ENCODE measurements at regions not wholly inside any gene's neighbourhood (a gene's known extent, or its start where the extent isn't known, plus 50 kb on each side); places are given as distances from the start of the nearest gene placed in this dataset.

DNA sequence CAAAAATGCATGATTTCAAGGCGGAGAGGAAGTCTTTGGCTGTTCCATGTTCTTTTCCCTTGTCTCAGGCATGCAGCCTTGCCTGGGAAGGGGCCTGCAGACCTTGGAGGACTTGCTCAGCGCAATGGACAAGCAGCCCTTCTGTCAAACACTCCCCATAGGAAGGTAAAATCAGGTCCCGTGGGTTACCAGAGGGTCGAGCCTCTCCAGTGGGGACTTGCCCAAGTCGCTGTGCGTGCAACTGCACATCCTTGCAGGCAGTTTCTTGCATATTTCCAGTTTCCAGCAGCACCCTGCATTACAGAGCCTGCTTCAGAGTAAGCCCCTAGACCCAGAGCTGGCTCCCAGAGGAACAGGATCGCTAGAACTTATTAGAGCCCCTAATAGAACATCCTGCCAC, 75.5 kb upstream of the KLF13 start:
- Histone ChIP-seq H3K4me3 (ENCODE audit: low read depth in 1 of 5, low read length in 5 of 5) (no peak overlapping the region), H3K27me3 (ENCODE audit: control insufficient read depth in 5 of 5, insufficient read depth in 4 of 5, low read length in 5 of 5) (peaks cover 0 to 4% (median 0%) of the 10 kb centered on the region in 5 donors), H3K36me3 (ENCODE audit: control insufficient read depth in 5 of 5, insufficient read depth in 5 of 5, low read length in 5 of 5) (no peaks in the 10 kb centered on the region), H3K9me3 (ENCODE audit: control insufficient read depth in 5 of 5, low read length in 5 of 5) (no peaks in the 10 kb centered on the region), H3K4me1 (ENCODE audit: control insufficient read depth in 5 of 5, insufficient read depth in 5 of 5, low read length in 5 of 5) (peaks cover 0 to 7% (median 3%) of the 10 kb centered on the region in 5 donors), H3K27ac (ENCODE audit: low read depth, low read length) (no peak overlapping the region), H3K9ac (ENCODE audit: low read length in 5 of 5) (no peak overlapping the region)

DNA sequence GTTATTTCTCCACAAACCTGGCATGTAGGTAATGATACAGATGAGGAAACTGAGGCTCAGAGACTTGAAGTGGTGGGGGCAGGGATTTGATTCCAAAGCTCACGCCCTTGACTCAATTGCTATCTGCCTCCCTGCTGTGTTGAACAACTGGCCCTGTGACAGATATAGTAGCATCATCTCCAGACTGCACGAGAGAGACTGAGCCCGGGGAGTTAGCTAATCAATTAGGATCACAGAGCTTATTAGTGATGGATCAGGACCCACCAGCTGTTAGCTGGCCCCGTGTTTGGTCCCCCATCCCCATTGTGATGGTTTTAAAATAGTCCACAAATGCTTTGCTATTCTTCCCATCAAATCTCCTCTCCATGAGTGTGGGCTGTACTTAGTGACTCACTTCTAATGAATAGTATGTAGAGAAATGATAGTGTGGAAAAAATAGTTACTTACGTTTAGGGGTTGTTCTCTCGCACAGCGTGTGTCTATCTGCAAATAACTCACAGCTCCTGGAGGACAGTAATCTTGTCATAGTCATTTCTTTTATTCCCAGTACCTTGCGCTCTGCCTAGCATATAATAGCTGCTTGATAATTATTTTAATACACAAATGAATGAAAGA, 74.4 kb upstream of the KLF13 start:
- H3K4me1 ChIP-seq (ENCODE audit: control insufficient read depth in 5 of 5, insufficient read depth in 5 of 5, low read length in 5 of 5), result peaks cover 0 to 10% (median 3%) of the 10 kb centered on the region in 5 donors
- no peaks in the 10 kb centered on the region for H3K36me3 ChIP-seq (ENCODE audit: control insufficient read depth in 5 of 5, insufficient read depth in 5 of 5, low read length in 5 of 5)
- H3K9me3 ChIP-seq (ENCODE audit: control insufficient read depth in 5 of 5, low read length in 5 of 5), result no peaks in the 10 kb centered on the region
- H3K9ac ChIP-seq (ENCODE audit: low read length in 5 of 5), result no peak overlapping the region
- no peak overlapping the region for H3K4me3 ChIP-seq (ENCODE audit: low read depth in 1 of 5, low read length in 5 of 5)
- no peaks in the 10 kb centered on the region for H3K27me3 ChIP-seq (ENCODE audit: control insufficient read depth in 5 of 5, insufficient read depth in 4 of 5, low read length in 5 of 5)
- H3K27ac ChIP-seq (ENCODE audit: low read depth, low read length), result no peak overlapping the region

DNA sequence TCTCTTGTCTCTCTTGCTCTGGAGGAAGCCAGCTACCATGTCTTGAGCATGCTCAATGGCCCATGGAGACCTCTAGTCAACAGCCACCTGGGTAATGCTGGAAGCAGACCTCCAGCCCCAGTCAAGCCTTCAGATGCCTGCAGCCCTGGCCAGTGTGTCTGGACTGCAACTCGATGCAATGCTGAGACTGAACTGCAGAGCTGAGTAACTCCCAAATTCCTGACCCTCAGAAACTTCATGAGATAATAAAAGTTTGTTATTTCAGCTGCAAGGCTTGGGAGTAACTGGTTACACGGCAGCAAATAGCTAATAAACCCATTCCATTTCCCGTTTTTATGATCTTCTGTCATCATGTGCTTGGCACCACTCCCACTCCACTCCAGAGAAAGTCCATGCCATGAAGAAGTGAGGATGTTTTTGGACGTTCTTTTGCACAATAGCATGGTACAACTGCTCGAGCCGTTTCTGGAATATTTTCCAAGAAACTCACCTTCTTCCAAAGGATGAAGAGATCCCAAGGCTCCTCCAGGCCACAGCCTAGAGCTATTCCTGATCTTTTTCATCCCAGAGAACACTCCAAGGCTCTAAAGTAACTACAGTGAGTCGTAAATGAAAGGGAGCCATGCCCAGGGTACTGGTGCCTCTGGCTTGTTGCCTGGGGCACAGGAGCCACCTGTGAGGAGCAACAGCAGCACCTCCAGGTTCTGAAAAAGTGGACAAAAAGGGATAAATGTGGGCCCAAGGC, 72.0 kb upstream of the KLF13 start:
- no peak overlapping the region for H3K4me3 ChIP-seq (ENCODE audit: low read depth in 1 of 5, low read length in 5 of 5)
- no peaks in the 10 kb centered on the region for H3K9me3 ChIP-seq (ENCODE audit: control insufficient read depth in 5 of 5, low read length in 5 of 5)
- H3K36me3 ChIP-seq (ENCODE audit: control insufficient read depth in 5 of 5, insufficient read depth in 5 of 5, low read length in 5 of 5), result no peaks in the 10 kb centered on the region
- H3K27me3 ChIP-seq (ENCODE audit: control insufficient read depth in 5 of 5, insufficient read depth in 4 of 5, low read length in 5 of 5), result no peaks in the 10 kb centered on the region
- no peak overlapping the region for H3K9ac ChIP-seq (ENCODE audit: low read length in 5 of 5)
- peaks cover 0 to 10% (median 3%) of the 10 kb centered on the region in 5 donors for H3K4me1 ChIP-seq (ENCODE audit: control insufficient read depth in 5 of 5, insufficient read depth in 5 of 5, low read length in 5 of 5)
- H3K27ac ChIP-seq (ENCODE audit: low read depth, low read length), result no peak overlapping the region

DNA sequence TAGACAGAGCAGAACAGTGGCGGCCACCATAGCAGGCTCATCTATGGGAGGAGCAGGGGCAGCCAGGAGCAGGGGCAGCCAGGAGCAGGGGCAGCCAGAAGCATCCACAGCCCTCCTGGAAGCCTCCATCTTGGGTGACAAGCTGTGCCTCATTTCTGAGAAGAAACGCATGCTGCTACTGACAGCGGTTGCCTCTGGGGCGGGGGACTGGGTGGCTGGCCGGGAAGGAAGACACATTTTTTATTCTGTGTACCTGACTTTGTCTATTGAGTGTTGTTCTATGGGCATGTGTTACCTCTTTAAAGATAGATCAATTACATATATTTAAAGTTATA, 71.5 kb upstream of the KLF13 start:
- no peak overlapping the region for H3K4me3 ChIP-seq (ENCODE audit: low read depth in 1 of 5, low read length in 5 of 5)
- H3K36me3 ChIP-seq (ENCODE audit: control insufficient read depth in 5 of 5, insufficient read depth in 5 of 5, low read length in 5 of 5), result no peaks in the 10 kb centered on the region
- H3K4me1 ChIP-seq (ENCODE audit: control insufficient read depth in 5 of 5, insufficient read depth in 5 of 5, low read length in 5 of 5), result peaks cover 0 to 10% (median 3%) of the 10 kb centered on the region in 5 donors
- H3K9me3 ChIP-seq (ENCODE audit: control insufficient read depth in 5 of 5, low read length in 5 of 5), result no peaks in the 10 kb centered on the region
- H3K27me3 ChIP-seq (ENCODE audit: control insufficient read depth in 5 of 5, insufficient read depth in 4 of 5, low read length in 5 of 5), result no peaks in the 10 kb centered on the region
- H3K9ac ChIP-seq (ENCODE audit: low read length in 5 of 5), result no peak overlapping the region
- H3K27ac ChIP-seq (ENCODE audit: low read depth, low read length), result no peak overlapping the region

DNA sequence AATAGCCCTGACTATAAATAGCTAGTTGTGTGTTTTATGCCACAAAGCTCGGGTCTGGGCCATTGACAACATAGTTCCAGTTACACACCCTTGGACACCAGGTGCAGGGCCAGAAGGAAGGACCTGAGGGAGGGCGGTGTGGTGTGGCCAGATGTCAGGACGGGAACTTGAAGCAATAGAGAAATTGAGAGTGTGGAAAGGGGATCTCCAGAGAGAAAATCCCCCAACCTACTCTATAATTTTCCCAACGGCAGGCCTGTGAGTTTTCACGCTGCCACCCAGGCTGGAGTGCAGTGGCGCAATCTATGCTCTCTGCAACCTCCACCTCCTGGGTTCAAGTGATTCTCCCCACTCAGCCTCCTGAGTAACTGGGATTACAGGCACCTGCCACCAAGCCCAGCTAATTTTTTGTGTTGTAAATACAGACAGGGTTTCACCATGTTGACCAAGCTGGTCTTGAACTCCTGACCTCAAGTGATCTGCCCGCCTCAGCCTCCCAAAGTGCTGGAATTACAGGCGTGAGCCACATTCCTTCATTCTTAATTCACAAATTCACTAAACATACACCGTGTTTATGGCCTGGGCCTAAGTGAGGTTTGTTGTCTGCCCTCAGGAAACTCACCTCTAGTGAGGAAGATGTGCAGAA, 70.8 kb upstream of the KLF13 start:
- Histone ChIP-seq H3K9ac (ENCODE audit: low read length in 5 of 5) (no peak overlapping the region), H3K4me1 (ENCODE audit: control insufficient read depth in 5 of 5, insufficient read depth in 5 of 5, low read length in 5 of 5) (peaks cover 0 to 10% (median 3%) of the 10 kb centered on the region in 5 donors), H3K4me3 (ENCODE audit: low read depth in 1 of 5, low read length in 5 of 5) (no peak overlapping the region), H3K27ac (ENCODE audit: low read depth, low read length) (no peak overlapping the region), H3K9me3 (ENCODE audit: control insufficient read depth in 5 of 5, low read length in 5 of 5) (no peaks in the 10 kb centered on the region), H3K27me3 (ENCODE audit: control insufficient read depth in 5 of 5, insufficient read depth in 4 of 5, low read length in 5 of 5) (no peaks in the 10 kb centered on the region), H3K36me3 (ENCODE audit: control insufficient read depth in 5 of 5, insufficient read depth in 5 of 5, low read length in 5 of 5) (no peaks in the 10 kb centered on the region)

DNA sequence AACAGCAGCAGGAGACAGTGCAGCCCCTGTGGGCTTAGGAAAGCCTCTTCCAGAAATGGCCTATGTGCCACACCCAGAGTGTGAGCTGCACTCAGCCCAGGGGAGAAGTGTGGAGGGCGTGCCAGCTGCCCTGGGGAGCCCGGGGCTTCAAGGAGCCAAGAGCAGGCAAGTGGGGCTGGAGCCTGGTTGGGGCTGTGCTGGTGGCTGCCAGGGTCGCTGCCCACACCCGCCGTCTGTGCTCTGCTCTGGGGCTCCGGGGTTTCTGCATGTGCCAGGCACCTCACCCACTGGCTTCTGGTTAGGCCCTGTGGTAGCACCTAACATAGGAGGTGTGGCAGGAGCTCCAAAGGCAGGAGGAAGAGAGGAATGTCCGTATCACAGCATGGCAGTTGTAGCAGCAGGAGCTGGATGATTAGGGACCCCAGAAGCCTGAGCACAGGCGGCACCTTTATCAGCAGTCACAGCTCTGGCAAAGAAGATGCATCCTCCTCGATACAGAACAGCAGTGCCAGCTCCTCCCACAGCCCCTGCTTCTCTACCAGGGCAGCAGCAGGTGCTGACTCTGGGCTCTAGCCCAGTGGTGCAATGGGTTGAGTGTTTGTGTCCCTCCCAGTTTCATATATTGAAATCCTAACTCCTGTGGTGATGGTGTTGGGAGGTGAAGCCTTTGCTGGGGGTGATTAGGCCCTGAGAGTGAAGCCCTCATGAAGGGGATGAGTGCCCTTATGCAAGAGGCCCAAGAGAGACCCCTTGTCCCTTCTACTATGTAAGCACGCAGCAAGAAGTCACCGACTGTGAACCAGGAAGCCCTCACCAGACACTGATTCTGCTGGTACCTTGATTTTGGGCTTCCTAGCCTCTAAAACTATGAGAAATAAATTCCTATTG, 70.0 kb upstream of the KLF13 start:
- H3K4me1 ChIP-seq (ENCODE audit: control insufficient read depth in 5 of 5, insufficient read depth in 5 of 5, low read length in 5 of 5), result peaks cover 0 to 10% (median 3%) of the 10 kb centered on the region in 5 donors
- H3K9me3 ChIP-seq (ENCODE audit: control insufficient read depth in 5 of 5, low read length in 5 of 5), result no peaks in the 10 kb centered on the region
- H3K36me3 ChIP-seq (ENCODE audit: control insufficient read depth in 5 of 5, insufficient read depth in 5 of 5, low read length in 5 of 5), result no peaks in the 10 kb centered on the region
- H3K27ac ChIP-seq (ENCODE audit: low read depth, low read length), result no peak overlapping the region
- H3K27me3 ChIP-seq (ENCODE audit: control insufficient read depth in 5 of 5, insufficient read depth in 4 of 5, low read length in 5 of 5), result no peaks in the 10 kb centered on the region
- H3K4me3 ChIP-seq (ENCODE audit: low read depth in 1 of 5, low read length in 5 of 5), result no peak overlapping the region
- no peak overlapping the region for H3K9ac ChIP-seq (ENCODE audit: low read length in 5 of 5)

DNA sequence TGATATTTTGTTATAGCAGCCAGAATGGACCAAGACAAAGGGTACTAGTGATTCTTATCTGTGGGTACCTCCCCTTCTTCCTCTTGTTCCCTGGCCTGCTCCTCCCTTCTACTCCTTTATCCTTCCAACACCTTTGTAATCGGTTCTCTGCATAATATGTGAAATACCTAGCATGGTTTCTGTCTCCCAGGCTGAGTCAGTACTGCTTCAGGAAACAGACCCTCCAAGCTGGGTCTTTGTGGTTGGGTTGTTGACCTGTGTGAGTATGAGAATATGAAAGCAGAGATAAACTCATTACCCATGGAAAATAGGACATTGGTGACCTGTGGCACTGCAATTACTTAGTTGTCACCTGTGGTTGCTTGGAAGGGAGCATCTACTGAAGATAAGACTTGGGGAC, 69.3 kb upstream of the KLF13 start:
- Histone ChIP-seq H3K9ac (ENCODE audit: low read length in 5 of 5) (no peak overlapping the region), H3K27ac (ENCODE audit: low read depth, low read length) (no peak overlapping the region), H3K36me3 (ENCODE audit: control insufficient read depth in 5 of 5, insufficient read depth in 5 of 5, low read length in 5 of 5) (no peaks in the 10 kb centered on the region), H3K4me1 (ENCODE audit: control insufficient read depth in 5 of 5, insufficient read depth in 5 of 5, low read length in 5 of 5) (peaks cover 0 to 10% (median 3%) of the 10 kb centered on the region in 5 donors), H3K27me3 (ENCODE audit: control insufficient read depth in 5 of 5, insufficient read depth in 4 of 5, low read length in 5 of 5) (no peaks in the 10 kb centered on the region), H3K9me3 (ENCODE audit: control insufficient read depth in 5 of 5, low read length in 5 of 5) (no peaks in the 10 kb centered on the region), H3K4me3 (ENCODE audit: low read depth in 1 of 5, low read length in 5 of 5) (no peak overlapping the region)

DNA sequence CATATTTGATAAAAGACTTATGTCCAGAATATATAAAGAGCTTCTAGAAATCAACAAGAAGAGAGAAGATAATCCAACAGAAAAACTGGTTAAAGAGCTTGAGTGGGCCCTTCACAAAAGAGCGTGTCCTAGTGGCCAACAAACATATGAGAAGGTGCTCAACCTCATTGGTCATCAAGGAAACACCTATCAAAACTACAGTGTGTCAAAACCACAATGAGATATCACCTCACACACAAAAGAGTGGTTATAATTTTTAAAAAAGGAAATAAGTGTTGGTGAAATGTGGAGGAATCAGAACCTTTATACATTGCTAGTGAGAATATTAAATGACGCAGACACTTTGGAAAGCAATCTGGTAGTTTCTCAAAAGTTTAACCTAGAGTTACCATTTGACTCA, 68.4 kb upstream of the KLF13 start:
- H3K9ac ChIP-seq (ENCODE audit: low read length in 5 of 5), result no peak overlapping the region
- peaks cover 0 to 19% (median 10%) of the 10 kb centered on the region in 5 donors for H3K4me1 ChIP-seq (ENCODE audit: control insufficient read depth in 5 of 5, insufficient read depth in 5 of 5, low read length in 5 of 5)
- no peaks in the 10 kb centered on the region for H3K27me3 ChIP-seq (ENCODE audit: control insufficient read depth in 5 of 5, insufficient read depth in 4 of 5, low read length in 5 of 5)
- no peaks in the 10 kb centered on the region for H3K9me3 ChIP-seq (ENCODE audit: control insufficient read depth in 5 of 5, low read length in 5 of 5)
- H3K4me3 ChIP-seq (ENCODE audit: low read depth in 1 of 5, low read length in 5 of 5), result no peak overlapping the region
- H3K36me3 ChIP-seq (ENCODE audit: control insufficient read depth in 5 of 5, insufficient read depth in 5 of 5, low read length in 5 of 5), result no peaks in the 10 kb centered on the region
- no peak overlapping the region for H3K27ac ChIP-seq (ENCODE audit: low read depth, low read length)

DNA sequence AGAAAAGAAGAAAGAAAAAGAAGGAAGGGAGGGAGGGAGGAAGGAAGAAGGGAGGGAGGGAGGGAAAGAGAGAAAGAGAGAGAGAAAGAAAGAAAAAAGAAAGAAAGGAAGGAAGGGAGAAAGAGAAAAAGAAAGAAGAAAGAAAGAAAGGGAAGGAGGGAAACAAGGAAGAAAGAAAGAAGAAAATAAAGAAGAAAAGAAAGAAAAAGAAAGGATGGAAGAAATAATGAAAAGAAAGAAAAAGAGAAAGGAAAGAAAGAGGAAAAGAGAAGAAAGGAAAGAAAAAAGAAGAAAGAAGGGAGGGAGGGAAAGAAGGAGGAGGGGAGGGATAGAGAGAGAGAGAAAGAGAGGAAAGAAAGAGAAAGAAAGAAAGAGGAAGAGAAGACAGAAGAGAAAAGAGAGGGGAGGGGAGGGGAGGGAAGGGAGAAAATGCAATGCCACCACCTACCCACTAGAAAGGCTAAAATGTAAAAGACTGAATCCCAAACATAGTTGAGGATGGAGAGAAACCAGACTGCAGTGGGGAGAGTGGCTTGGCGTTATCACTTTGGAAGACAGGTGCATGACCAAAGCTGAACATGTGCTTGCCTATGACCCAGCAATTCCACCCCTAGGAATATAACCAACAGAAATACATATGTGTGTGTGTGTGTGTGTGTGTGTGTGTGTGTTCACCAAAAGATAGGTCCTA, 66.9 kb upstream of the KLF13 start:
- Histone ChIP-seq H3K9ac (ENCODE audit: low read length in 5 of 5) (no peak overlapping the region), H3K27ac (ENCODE audit: low read depth, low read length) (no peak overlapping the region), H3K27me3 (ENCODE audit: control insufficient read depth in 5 of 5, insufficient read depth in 4 of 5, low read length in 5 of 5) (no peaks in the 10 kb centered on the region), H3K4me1 (ENCODE audit: control insufficient read depth in 5 of 5, insufficient read depth in 5 of 5, low read length in 5 of 5) (peaks cover 0 to 29% (median 21%) of the 10 kb centered on the region in 5 donors), H3K36me3 (ENCODE audit: control insufficient read depth in 5 of 5, insufficient read depth in 5 of 5, low read length in 5 of 5) (no peaks in the 10 kb centered on the region), H3K9me3 (ENCODE audit: control insufficient read depth in 5 of 5, low read length in 5 of 5) (no peaks in the 10 kb centered on the region), H3K4me3 (ENCODE audit: low read depth in 1 of 5, low read length in 5 of 5) (no peak overlapping the region)

Measured in subcutaneous abdominal adipose tissue (tissue), 5 donors.